GM18517 (cell line): ENCODE measurements at regions not wholly inside any gene's neighbourhood (a gene's known extent, or its start where the extent isn't known, plus 50 kb on each side); places are given as distances from the start of the nearest gene placed in this dataset.
"Not testable (repeated sequence)": the region's sequence is repeated elsewhere in the genome, so short reads cannot be mapped to it uniquely, and the experiment has no call there.

Source experiments
- ATAC-seq: cut with Tn5 transposase; IDR thresholded peaks from one replicate; pipeline ENCODE4 v1.9.1; 2021; ENCODE audit warnings: mild to moderate bottlenecking, moderate library complexity; ENCODE audit not compliant: unreplicated experiment

- ATAC-seq, result no peak
These were observed 314.3 kb downstream of the BRD1 start for GRCh38 chr22:49513358-49513851.

- no peak for ATAC-seq
These were observed 315.0 kb downstream of the BRD1 start for GRCh38 chr22:49512487-49513165.

GRCh38 chr22:49511393-49512189, 316.1 kb downstream of the BRD1 start:
- not testable (repeated sequence) for ATAC-seq

- no peak for ATAC-seq
These were observed 317.0 kb downstream of the BRD1 start for GRCh38 chr22:49510718-49511117.

- no peak for ATAC-seq
These were observed 318.7 kb downstream of the BRD1 start for GRCh38 chr22:49509016-49509415.

- no peak for ATAC-seq
These were observed 319.1 kb downstream of the BRD1 start for GRCh38 chr22:49508561-49508960.

GRCh38 chr22:49507607-49508292, 319.9 kb downstream of the BRD1 start:
- ATAC-seq, result no peak

GRCh38 chr22:49506010-49506400, 321.7 kb downstream of the BRD1 start:
- no peak for ATAC-seq

GRCh38 chr22:49505337-49506009, 322.2 kb downstream of the BRD1 start:
- no peak for ATAC-seq

GRCh38 chr22:49503896-49504521, 323.7 kb downstream of the BRD1 start:
- ATAC-seq, result no peak

- ATAC-seq, result no peak
These were observed 324.4 kb downstream of the BRD1 start for GRCh38 chr22:49503321-49503720.

- no peak for ATAC-seq
These were observed 325.4 kb downstream of the BRD1 start for GRCh38 chr22:49502126-49502826.

GRCh38 chr22:49500942-49501395, 326.7 kb downstream of the BRD1 start:
- no peak for ATAC-seq

- ATAC-seq, result no peak
These were observed 327.6 kb downstream of the BRD1 start for GRCh38 chr22:49500076-49500460.

GRCh38 chr22:49499433-49500075, 328.1 kb downstream of the BRD1 start:
- ATAC-seq, result no peak

- ATAC-seq, result no peak
These were observed 330.4 kb downstream of the BRD1 start for GRCh38 chr22:49497266-49497665.

- ATAC-seq, result no peak
These were observed 333.1 kb downstream of the BRD1 start for GRCh38 chr22:49494555-49494954.

- no peak for ATAC-seq
These were observed 334.9 kb downstream of the BRD1 start for GRCh38 chr22:49492741-49493251.

- no peak for ATAC-seq
These were observed 335.4 kb downstream of the BRD1 start for GRCh38 chr22:49492308-49492707.
